Activated T-cell treated with anti-CD3 and anti-CD28 coated beads, Interleukin-2, amount 50 U/mL, for 48 hours (primary cell): ENCODE measurements at regions not wholly inside any gene's neighbourhood (a gene's known extent, or its start where the extent isn't known, plus 50 kb on each side); places are given as distances from the start of the nearest gene placed in this dataset.
"Not testable (repeated sequence)": the region's sequence is repeated elsewhere in the genome, so short reads cannot be mapped to it uniquely, and the experiment has no call there.

Experiments used
- DNase-seq, 2 experiments: peaks; one replicate each; pipeline ENCODE4 v3.0.0-alpha.2; 2020

DNA sequence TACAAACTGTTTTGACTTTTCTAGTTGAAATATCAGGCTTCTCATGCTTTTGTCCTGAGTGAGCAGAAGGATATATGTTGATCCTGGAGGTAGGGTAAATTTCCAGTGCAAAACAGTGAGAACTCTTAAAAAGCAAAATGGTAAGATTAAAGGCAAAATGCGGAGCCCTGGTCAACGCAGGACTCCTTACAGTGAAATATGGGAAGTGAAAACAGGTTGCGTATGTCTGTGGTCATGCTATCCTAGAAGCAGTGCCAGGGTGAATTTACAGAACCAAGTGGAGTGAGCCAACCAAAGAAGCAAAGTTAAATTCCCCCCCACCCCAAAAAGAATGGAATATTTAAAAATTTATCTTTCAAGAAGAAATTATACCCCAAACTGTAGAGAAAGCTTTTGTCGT is 256.4 kb downstream of the NR2F2 start:
- no peak for DNase-seq

GRCh38 chr15:96589864-96590263 is 259.4 kb downstream of the NR2F2 start:
- no peak for DNase-seq

DNA sequence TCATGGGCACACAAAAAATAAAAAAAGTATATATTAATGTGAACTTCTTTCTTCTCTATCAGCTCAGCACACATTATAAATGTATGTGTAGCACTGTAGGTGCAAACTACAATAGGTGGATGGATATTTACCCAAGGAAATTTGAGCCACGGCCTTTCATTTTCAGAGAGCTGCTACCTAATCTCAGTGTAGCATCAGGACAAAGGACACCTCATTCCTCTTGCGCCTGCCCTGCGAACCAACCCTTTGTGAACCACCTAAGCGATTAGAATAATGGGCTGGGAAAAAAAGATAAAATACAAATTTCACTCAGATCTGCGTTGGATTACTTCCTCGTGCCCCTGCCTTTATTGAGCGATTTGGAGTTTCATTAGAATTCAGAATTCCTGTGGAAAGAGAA is 263.2 kb downstream of the NR2F2 start:
- DNase-seq = no peak

DNA sequence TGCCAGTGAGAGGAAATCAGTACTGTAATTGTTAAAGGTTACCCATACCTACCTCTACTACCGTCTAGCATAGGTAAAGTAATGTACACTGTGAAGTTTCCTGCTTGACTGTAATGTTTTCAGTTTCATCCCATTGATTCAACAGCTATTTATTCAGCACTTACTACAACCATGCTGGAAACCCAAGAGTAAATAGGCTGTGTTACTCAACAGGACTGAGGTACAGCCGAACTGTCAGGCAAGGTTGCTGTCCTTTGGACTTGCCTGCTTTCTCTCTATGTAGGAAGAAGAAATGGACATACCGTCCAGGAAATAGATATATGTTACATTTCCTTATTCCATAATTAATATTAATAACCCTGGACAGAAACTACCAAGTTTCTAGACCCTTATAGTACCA is 265.5 kb downstream of the NR2F2 start:
- no peak for DNase-seq

- no peak for DNase-seq
Measured at GRCh38 chr15:96598514-96598913, 268.0 kb downstream of the NR2F2 start.

DNA sequence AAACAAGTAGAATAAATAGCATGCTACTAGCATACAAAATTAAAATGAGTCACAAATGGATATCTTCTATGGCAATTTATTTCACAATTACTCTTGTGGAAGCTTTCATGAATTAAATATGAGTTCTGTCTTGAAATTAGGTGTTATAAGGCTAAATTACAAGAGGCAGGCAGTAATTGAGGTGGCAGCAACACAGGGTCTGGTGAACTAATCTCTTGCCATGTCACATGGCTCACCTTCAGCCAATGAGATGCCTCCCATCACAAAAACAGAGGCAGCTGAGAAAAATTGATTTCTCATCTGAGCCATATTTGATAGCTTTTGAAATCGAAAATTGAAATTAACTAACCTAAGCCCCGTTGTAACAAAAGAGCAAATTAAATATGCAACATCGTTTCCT is 268.8 kb downstream of the NR2F2 start:
- no peak for DNase-seq

DNA sequence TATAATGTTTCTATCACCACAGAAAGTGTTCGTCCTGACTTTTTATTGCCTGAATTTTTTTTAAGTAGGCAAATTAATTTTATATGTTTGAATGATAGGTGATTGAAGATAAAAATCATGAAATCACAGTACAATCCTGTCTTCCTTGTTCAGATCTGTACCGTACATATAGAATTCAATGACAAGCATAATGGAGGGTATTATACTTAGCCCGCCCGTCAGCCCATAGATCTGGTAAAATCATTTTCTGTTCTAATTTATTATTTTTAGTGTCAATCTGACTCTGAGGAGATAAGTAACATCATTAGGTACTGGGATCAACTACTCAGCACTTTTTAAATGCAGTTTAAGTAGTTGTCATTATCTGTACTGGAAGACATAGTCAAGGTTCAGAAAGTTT is 269.9 kb downstream of the NR2F2 start:
- no peak for DNase-seq

- no peak for DNase-seq
Measured at GRCh38 chr15:96606617-96607016, 276.1 kb downstream of the NR2F2 start.

GRCh38 chr15:96610757-96611156 is 280.3 kb downstream of the NR2F2 start:
- DNase-seq = no peak

DNA sequence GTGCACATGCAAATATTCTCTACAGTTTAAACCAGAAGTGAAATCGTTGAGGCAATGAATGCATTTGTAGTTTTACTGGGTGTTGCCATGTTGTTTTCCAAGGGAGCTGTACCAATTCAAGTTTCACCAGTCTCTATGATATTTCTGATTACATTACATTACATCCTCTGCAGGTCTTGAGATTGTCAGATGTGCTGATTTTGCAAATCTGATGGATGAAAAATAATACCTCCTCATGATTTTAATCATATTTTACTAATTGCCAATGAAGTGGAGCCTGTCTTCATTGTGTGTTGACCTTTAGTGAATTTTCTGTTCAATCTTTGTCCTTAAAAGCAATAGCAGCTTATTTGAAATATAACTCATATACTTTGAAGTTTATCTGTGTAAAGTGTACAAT is 282.4 kb downstream of the NR2F2 start:
- no peak for DNase-seq

- DNase-seq = no peak
Measured at GRCh38 chr15:96619174-96619573, 288.7 kb downstream of the NR2F2 start.

DNA sequence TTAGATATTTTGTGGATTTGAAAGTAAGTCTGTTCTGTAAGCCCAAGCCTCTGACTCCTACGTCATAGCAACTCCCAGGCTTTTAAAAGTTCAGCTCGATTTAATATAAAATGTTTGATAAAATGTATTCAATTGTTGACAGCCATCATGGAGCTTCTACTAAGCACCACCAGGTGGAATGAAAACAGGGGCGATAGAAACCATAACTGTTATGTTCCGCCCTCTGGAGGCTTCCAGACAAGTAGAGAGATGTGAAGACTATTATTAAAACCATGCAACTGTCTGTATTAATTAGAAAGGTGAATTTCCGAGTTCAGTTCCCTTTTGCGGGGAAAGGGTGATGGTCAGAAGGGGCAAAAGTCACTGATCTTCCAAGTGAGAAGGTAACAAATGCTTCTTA is 292.2 kb downstream of the NR2F2 start:
- no peak for DNase-seq

GRCh38 chr15:96625256-96625655 is 294.8 kb downstream of the NR2F2 start:
- DNase-seq = no peak

- DNase-seq = no peak
Measured at GRCh38 chr15:96627031-96627568, 296.6 kb downstream of the NR2F2 start.

GRCh38 chr15:96629511-96629910 is 299.0 kb downstream of the NR2F2 start:
- DNase-seq = no peak

DNA sequence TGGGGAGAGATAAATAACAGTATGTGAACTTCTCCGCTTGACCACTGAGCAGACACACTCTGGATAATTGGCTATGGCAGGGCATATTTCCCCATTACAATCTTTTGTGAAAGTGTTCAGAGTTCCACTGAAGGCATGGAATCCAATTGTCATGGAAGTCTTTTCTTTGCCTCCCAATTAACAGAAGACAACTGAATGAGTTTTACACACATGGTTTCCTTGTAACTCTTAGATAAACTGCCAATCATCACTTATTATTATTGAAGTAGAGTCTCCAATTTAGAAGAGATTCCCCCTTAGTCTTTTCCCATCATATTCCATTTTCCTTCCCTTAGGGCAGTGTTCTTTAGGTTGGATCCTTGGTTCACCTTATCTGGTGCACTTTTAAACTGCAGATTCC is 308.3 kb downstream of the NR2F2 start:
- no peak for DNase-seq

DNA sequence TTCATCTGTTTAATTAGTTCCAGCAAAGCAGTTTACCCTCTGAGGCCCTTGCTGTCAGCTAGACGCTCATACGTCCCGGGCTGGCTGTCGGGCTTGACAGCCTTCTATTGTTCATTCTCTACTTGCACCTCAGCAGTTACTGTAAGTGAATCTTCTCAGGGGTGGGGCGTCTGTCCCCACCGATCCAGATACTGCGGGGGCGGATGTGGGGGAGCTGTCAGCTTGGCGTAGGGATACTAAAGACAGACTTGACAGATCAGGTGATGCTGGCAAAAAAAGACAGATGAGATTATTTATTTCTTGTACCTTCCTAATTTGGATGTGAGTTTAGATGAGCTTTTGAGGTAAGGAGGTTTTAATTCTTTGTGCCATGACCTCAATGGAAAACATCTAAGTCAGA is 315.3 kb downstream of the NR2F2 start:
- no peak for DNase-seq

GRCh38 chr15:96648866-96649265 is 318.4 kb downstream of the NR2F2 start:
- DNase-seq = no peak

DNA sequence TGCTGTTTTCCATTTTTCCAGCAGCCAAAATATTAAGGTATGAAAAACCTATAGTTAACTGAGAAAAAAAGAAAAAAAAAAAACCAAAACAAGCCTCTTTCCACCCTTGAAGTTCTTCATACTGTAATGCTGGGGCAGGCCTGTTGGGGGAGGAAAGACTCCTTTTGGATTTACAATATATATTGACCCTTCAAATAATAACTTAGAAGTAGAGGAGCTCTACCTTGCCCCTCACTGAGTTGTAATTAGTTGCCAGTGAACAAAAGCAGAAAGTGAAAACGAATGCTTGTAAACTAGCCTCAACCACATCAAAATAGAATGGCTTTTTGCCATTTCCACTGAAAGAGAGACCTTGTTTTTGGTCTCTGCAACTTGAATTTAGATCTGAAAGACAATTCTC is 326.6 kb downstream of the NR2F2 start:
- no peak for DNase-seq

- not testable (repeated sequence) for DNase-seq
Measured at GRCh38 chr15:96666979-96667378, 336.5 kb downstream of the NR2F2 start.

GRCh38 chr15:96670389-96670788 is 339.9 kb downstream of the NR2F2 start:
- no peak for DNase-seq

DNA sequence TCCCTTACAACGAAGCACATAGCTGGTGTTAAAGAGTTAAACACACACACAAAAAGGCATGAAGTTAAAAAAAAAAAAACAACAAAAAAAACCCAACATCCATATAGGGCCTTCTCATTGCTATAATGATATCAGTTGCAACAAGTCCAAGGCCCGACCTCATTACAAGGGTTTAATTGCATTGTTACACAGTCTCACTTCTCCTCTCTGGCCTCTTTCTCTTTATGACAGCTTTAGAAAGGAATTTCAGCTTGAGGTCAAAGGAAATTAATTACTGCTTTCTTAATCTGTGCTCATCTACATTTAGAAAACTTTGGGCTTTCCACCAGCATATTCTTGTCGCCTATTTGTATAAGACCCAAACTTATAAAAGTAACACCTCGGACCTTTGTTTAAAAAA is 342.1 kb downstream of the NR2F2 start:
- DNase-seq = no peak

GRCh38 chr15:96678386-96678785 is 347.9 kb downstream of the NR2F2 start:
- no peak for DNase-seq

- DNase-seq = no peak
Measured at GRCh38 chr15:96687388-96688107, 357.0 kb downstream of the NR2F2 start.

GRCh38 chr15:96690733-96691132 is 360.2 kb downstream of the NR2F2 start:
- DNase-seq = no peak
